ENCODE measurements at regions not wholly inside any gene's neighbourhood (a gene's known extent, or its start where the extent isn't known, plus 50 kb on each side); places are given as distances from the start of the nearest gene placed in this dataset.

- ChIA-PET CTCF (no interaction called here), POLR2A (ENCODE audit: unreplicated experiment) (no interaction called here)
- no TSS peak for BruUV-seq (replicated peaks)
- Histone ChIP-seq H3K79me2 (ENCODE audit: low read depth) (no peaks in the 10 kb centered on the region), H2AFZ (no peak overlapping the region), H3F3A (ENCODE audit: insufficient read depth, low read depth) (no peaks in the 10 kb centered on the region), H3K4me2 (no peak overlapping the region), H3K27me3 (ENCODE audit: insufficient read depth, low read depth) (no peaks in the 10 kb centered on the region), H3K36me3 (ENCODE audit: low read depth) (no peaks in the 10 kb centered on the region), H3K4me1 (replicated peaks; ENCODE audit: insufficient read depth) (no peaks in the 10 kb centered on the region), H3K9me3 (ENCODE audit: insufficient read depth, low read depth) (no peaks in the 10 kb centered on the region), H4K20me1 (ENCODE audit: insufficient read depth) (no peaks in the 10 kb centered on the region), H3K9me2 (ENCODE audit: insufficient read depth) (no peaks in the 10 kb centered on the region), H3K27ac (no peak overlapping the region), H3K4me3 (no peak overlapping the region)
- TF ChIP-seq CTCF (conservative IDR thresholded peaks at IDR 0.05), result no peak
- TF ChIP-seq EZH2 (IDR thresholded peaks at IDR 0.05; ENCODE audit: low read depth), result no peak
- no peak for DNase-seq
- intact Hi-C loops (cut with micrococcal nuclease; ENCODE audit: unreplicated experiment), result no loop called here
Measured at GRCh38 chr13:86095351-86095750, 296.1 kb upstream of the SLITRK6 start.

GRCh38 chr13:86090181-86090580, 291.0 kb upstream of the SLITRK6 start:
- TF ChIP-seq EZH2 (IDR thresholded peaks at IDR 0.05; ENCODE audit: low read depth), result no peak
- TF ChIP-seq CTCF (conservative IDR thresholded peaks at IDR 0.05), result no peak
- CTCF ChIA-PET, result no interaction called here
- Histone ChIP-seq H3K9me2 (ENCODE audit: insufficient read depth) (no peaks in the 10 kb centered on the region), H3K27ac (no peak overlapping the region), H3K27me3 (ENCODE audit: insufficient read depth, low read depth) (no peaks in the 10 kb centered on the region), H3K4me1 (replicated peaks; ENCODE audit: insufficient read depth) (no peaks in the 10 kb centered on the region), H3K79me2 (ENCODE audit: low read depth) (no peaks in the 10 kb centered on the region), H3F3A (ENCODE audit: insufficient read depth, low read depth) (no peaks in the 10 kb centered on the region), H3K4me3 (no peak overlapping the region), H3K36me3 (ENCODE audit: low read depth) (no peaks in the 10 kb centered on the region), H4K20me1 (ENCODE audit: insufficient read depth) (no peaks in the 10 kb centered on the region), H2AFZ (no peak overlapping the region), H3K4me2 (no peak overlapping the region), H3K9me3 (ENCODE audit: insufficient read depth, low read depth) (no peaks in the 10 kb centered on the region)
- no TSS peak for BruUV-seq (replicated peaks)
- intact Hi-C loops (cut with micrococcal nuclease; ENCODE audit: unreplicated experiment), result no loop called here
- DNase-seq, result no peak
- POLR2A ChIA-PET (ENCODE audit: unreplicated experiment), result no interaction called here

GRCh38 chr13:86087244-86087643, 288.0 kb upstream of the SLITRK6 start:
- H2AFZ ChIP-seq, result no peak overlapping the region
- CTCF ChIA-PET, result interaction anchor here (0.6 kb wide), 1 partner anchor 464 kb away, joined by 3 read pairs; no protein-coding TSS in a partner anchor
- BruUV-seq (replicated peaks), result no TSS peak
- H3K27me3 ChIP-seq (ENCODE audit: insufficient read depth, low read depth), result no peaks in the 10 kb centered on the region
- H3K27ac ChIP-seq, result no peak overlapping the region
- no peaks in the 10 kb centered on the region for H3F3A ChIP-seq (ENCODE audit: insufficient read depth, low read depth)
- no peak overlapping the region for H3K4me3 ChIP-seq
- no peak overlapping the region for H3K4me2 ChIP-seq
- DNase-seq, result no peak
- H3K36me3 ChIP-seq (ENCODE audit: low read depth), result no peaks in the 10 kb centered on the region
- POLR2A ChIA-PET (ENCODE audit: unreplicated experiment), result no interaction called here
- no peaks in the 10 kb centered on the region for H4K20me1 ChIP-seq (ENCODE audit: insufficient read depth)
- H3K9me2 ChIP-seq (ENCODE audit: insufficient read depth), result no peaks in the 10 kb centered on the region
- H3K79me2 ChIP-seq (ENCODE audit: low read depth), result no peaks in the 10 kb centered on the region
- TF ChIP-seq EZH2 (IDR thresholded peaks at IDR 0.05; ENCODE audit: low read depth), result no peak
- no peak for TF ChIP-seq CTCF (conservative IDR thresholded peaks at IDR 0.05)
- H3K9me3 ChIP-seq (ENCODE audit: insufficient read depth, low read depth), result no peaks in the 10 kb centered on the region
- no peaks in the 10 kb centered on the region for H3K4me1 ChIP-seq (replicated peaks; ENCODE audit: insufficient read depth)
- intact Hi-C loops (cut with micrococcal nuclease; ENCODE audit: unreplicated experiment), result loop anchor here (10.0 kb wide), 2 partner anchors 378 to 1188 kb away; no protein-coding TSS in a partner anchor

Data from PC-9 (cell line).